WTC11 (cell line): ENCODE measurements at regions not wholly inside any gene's neighbourhood (a gene's known extent, or its start where the extent isn't known, plus 50 kb on each side); places are given as distances from the start of the nearest gene placed in this dataset.

ENCODE experiments used
- ATAC-seq: fragments of 200-7000 bp; cut with Tn5 transposase; 2 replicates; pipeline ENCODE4 v1.10.0; 2021; ENCODE audit warnings: mild to moderate bottlenecking, moderate library complexity
- CTCF ChIA-PET: fragments of 300-600 bp; sonication (Branson Sonifier 250); formaldehyde crosslinking; loops from one replicate; lab custom pipeline; 2021; ENCODE audit warnings: antibody characterized with exemption; lab: Charles Lee
- POLR2A ChIA-PET: fragments of 350-600 bp; sonication (Branson Sonifier 250); formaldehyde crosslinking; loops from one replicate; lab custom pipeline; 2021; ENCODE audit warnings: antibody characterized with exemption; lab: Charles Lee
- DNase-seq: peaks from one replicate; pipeline ENCODE4 v3.0.0; 2021; ENCODE audit warnings: low spot score
- H3K27ac Mint-ChIP-seq: 2 replicates; pipeline ENCODE4 v1.8.0; 2021; ENCODE audit warnings: mixed read lengths
- H3K27me3 Mint-ChIP-seq: 2 replicates; pipeline ENCODE4 v1.8.0; 2021; ENCODE audit warnings: low read depth, mild to moderate bottlenecking, moderate library complexity, mixed read lengths
- H3K36me3 Mint-ChIP-seq: 2 replicates; pipeline ENCODE4 v1.8.0; 2021; ENCODE audit warnings: mixed read lengths
- H3K4me1 Mint-ChIP-seq: 2 replicates; pipeline ENCODE4 v1.8.0; 2022; ENCODE audit warnings: mixed read lengths
- H3K4me3 Mint-ChIP-seq: 2 replicates; pipeline ENCODE4 v1.8.0; 2021; ENCODE audit warnings: mild to moderate bottlenecking, moderate library complexity, mixed read lengths
- H3K9me3 Mint-ChIP-seq: 2 replicates; pipeline ENCODE4 v1.8.0; 2021; ENCODE audit warnings: mixed read lengths
- ATF3 ChIP-seq: sonication (generic); formaldehyde crosslinking; conservative IDR thresholded peaks from 2 replicates; pipeline ENCODE4 v1.8.1; 2022; ENCODE audit warnings: mild to moderate bottlenecking, missing genetic modification reagents
- E2F5 ChIP-seq: sonication (generic); formaldehyde crosslinking; IDR thresholded peaks from 2 replicates; pipeline ENCODE4 v1.8.1; 2022; ENCODE audit warnings: mild to moderate bottlenecking, moderate library complexity, missing genetic modification reagents
- ELF4 ChIP-seq: sonication (generic); formaldehyde crosslinking; IDR thresholded peaks from 2 replicates; pipeline ENCODE4 v1.8.1; 2022; ENCODE audit warnings: low read depth, mild to moderate bottlenecking, moderate library complexity, missing genetic modification reagents
- ETV6 ChIP-seq: sonication (generic); formaldehyde crosslinking; IDR thresholded peaks from 2 replicates; pipeline ENCODE4 v1.8.1; 2022; ENCODE audit warnings: mild to moderate bottlenecking, missing genetic modification reagents
- KAT7 ChIP-seq: sonication (generic); formaldehyde crosslinking; IDR thresholded peaks from 2 replicates; pipeline ENCODE4 v1.8.1; 2023; ENCODE audit warnings: missing genetic modification reagents, mild to moderate bottlenecking, borderline replicate concordance
- MAX ChIP-seq: sonication (generic); formaldehyde crosslinking; IDR thresholded peaks from 2 replicates; pipeline ENCODE4 v1.8.0; 2022; ENCODE audit warnings: mild to moderate bottlenecking, missing genetic modification reagents
- NR1H2 ChIP-seq: sonication (generic); formaldehyde crosslinking; IDR thresholded peaks from 2 replicates; pipeline ENCODE4 v1.9.0; 2021; ENCODE audit warnings: mild to moderate bottlenecking, moderate library complexity, missing genetic modification reagents
- NR3C1 ChIP-seq: sonication (generic); formaldehyde crosslinking; conservative IDR thresholded peaks from 2 replicates; pipeline ENCODE4 v1.8.1; 2023; ENCODE audit warnings: low read depth, mild to moderate bottlenecking, missing genetic modification reagents
- OVOL2 ChIP-seq: fragments of 250-450 bp; sonication (Bioruptor Pico); IDR thresholded peaks from 2 replicates; pipeline ENCODE4 v1.9.0; 2021; ENCODE audit warnings: mild to moderate bottlenecking, borderline replicate concordance
- RELA ChIP-seq: sonication (generic); formaldehyde crosslinking; IDR thresholded peaks from 2 replicates; pipeline ENCODE4 v1.8.1; 2022; ENCODE audit warnings: missing genetic modification reagents, mild to moderate bottlenecking, borderline replicate concordance
- USF1 ChIP-seq: sonication (generic); formaldehyde crosslinking; IDR thresholded peaks from 2 replicates; pipeline ENCODE4 v1.8.0; 2022; ENCODE audit warnings: mild to moderate bottlenecking, missing genetic modification reagents
- ZNF671 ChIP-seq: fragments of 250-450 bp; sonication (Bioruptor Pico); IDR thresholded peaks from 2 replicates; pipeline ENCODE4 v1.8.0; 2021; ENCODE audit warnings: mild to moderate bottlenecking
- TF ChIP-seq, protein P1 (sequence below): fragments of 250-450 bp; sonication (Bioruptor Pico); IDR thresholded peaks from 2 replicates; pipeline ENCODE4 v2.1.2; 2022; ENCODE audit warnings: mild to moderate bottlenecking, moderate library complexity
- TF ChIP-seq, protein P2 (sequence below): fragments of 250-450 bp; sonication (Bioruptor Pico); conservative IDR thresholded peaks from 2 replicates; pipeline ENCODE4 v1.9.0; 2021; ENCODE audit warnings: mild to moderate bottlenecking
- TF ChIP-seq, protein P3 (sequence below): fragments of 250-450 bp; sonication (Bioruptor Pico); IDR thresholded peaks from 2 replicates; pipeline ENCODE4 v1.9.0; 2021; ENCODE audit warnings: mild to moderate bottlenecking
- TF ChIP-seq, protein P4 (sequence below): sonication (generic); formaldehyde crosslinking; IDR thresholded peaks from 2 replicates; pipeline ENCODE4 v1.8.0; 2023; ENCODE audit warnings: mild to moderate bottlenecking, missing genetic modification reagents
- TF ChIP-seq, protein P5 (sequence below): sonication (generic); formaldehyde crosslinking; IDR thresholded peaks from 2 replicates; pipeline ENCODE4 v1.8.1; 2023; ENCODE audit warnings: mild to moderate bottlenecking, moderate library complexity, missing genetic modification reagents
- TF ChIP-seq, protein P6 (sequence below): fragments of 250-450 bp; sonication (Bioruptor Pico); IDR thresholded peaks from 2 replicates; pipeline ENCODE4 v1.9.0; 2021; ENCODE audit warnings: mild to moderate bottlenecking, borderline replicate concordance

GRCh38 chr2:241941691-241942301 is 72.3 kb downstream of the RTP5 start:
- TF ChIP-seq ETV6 (CRISPR knock-in tag): no peak
- no peak for TF ChIP-seq RELA
- TF ChIP-seq ATF3: no peak
- TF ChIP-seq MAX (CRISPR knock-in tag): no peak
- TF ChIP-seq, protein P1, sequence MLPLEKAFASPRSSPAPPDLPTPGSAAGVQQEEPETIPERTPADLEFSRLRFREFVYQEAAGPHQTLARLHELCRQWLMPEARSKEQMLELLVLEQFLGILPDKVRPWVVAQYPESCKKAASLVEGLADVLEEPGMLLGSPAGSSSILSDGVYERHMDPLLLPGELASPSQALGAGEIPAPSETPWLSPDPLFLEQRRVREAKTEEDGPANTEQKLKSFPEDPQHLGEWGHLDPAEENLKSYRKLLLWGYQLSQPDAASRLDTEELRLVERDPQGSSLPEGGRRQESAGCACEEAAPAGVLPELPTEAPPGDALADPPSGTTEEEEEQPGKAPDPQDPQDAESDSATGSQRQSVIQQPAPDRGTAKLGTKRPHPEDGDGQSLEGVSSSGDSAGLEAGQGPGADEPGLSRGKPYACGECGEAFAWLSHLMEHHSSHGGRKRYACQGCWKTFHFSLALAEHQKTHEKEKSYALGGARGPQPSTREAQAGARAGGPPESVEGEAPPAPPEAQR (CRISPR knock-in tag): no peak
- TF ChIP-seq NR1H2: no peak
- no peak for TF ChIP-seq USF1 (CRISPR knock-in tag)
- TF ChIP-seq, protein P2, sequence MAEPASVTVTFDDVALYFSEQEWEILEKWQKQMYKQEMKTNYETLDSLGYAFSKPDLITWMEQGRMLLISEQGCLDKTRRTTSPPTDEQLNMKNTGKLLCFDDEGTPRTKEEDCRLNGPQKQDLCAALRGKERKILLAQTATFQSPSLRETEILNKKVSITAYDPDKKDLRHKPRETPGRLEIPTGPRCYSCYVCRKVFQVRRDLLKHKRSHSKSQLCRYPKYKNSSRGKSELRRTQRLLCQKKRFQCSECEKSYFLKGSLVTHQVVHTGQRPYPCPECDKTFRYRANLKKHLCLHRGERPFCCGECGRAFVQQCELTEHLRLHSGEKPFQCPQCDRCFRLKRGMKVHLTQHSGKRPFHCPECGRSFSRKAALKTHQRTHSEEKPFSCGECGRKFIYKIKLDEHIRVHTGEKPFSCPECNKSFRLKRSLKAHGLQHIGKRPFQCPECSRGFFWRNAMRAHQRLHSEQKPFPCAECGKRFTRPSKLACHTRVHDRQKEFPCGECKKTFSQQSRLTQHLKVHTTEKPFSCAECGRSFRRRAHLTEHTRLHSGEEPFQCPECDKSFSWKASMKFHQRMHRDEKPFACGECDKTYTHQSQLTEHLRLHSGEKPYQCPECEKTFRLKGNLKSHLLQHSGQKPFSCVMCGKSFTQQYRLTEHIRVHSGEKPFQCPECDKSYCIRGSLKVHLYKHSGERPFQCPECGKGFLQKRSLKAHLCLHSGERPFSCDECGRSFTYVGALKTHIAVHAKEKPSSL (CRISPR knock-in tag): no peak
- TF ChIP-seq KAT7 (CRISPR knock-in tag): no peak
- TF ChIP-seq, protein P3, sequence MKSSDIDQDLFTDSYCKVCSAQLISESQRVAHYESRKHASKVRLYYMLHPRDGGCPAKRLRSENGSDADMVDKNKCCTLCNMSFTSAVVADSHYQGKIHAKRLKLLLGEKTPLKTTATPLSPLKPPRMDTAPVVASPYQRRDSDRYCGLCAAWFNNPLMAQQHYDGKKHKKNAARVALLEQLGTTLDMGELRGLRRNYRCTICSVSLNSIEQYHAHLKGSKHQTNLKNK (CRISPR knock-in tag): no peak
- TF ChIP-seq, protein P4, sequence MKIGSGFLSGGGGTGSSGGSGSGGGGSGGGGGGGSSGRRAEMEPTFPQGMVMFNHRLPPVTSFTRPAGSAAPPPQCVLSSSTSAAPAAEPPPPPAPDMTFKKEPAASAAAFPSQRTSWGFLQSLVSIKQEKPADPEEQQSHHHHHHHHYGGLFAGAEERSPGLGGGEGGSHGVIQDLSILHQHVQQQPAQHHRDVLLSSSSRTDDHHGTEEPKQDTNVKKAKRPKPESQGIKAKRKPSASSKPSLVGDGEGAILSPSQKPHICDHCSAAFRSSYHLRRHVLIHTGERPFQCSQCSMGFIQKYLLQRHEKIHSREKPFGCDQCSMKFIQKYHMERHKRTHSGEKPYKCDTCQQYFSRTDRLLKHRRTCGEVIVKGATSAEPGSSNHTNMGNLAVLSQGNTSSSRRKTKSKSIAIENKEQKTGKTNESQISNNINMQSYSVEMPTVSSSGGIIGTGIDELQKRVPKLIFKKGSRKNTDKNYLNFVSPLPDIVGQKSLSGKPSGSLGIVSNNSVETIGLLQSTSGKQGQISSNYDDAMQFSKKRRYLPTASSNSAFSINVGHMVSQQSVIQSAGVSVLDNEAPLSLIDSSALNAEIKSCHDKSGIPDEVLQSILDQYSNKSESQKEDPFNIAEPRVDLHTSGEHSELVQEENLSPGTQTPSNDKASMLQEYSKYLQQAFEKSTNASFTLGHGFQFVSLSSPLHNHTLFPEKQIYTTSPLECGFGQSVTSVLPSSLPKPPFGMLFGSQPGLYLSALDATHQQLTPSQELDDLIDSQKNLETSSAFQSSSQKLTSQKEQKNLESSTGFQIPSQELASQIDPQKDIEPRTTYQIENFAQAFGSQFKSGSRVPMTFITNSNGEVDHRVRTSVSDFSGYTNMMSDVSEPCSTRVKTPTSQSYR (CRISPR knock-in tag): no peak
- TF ChIP-seq, protein P5, sequence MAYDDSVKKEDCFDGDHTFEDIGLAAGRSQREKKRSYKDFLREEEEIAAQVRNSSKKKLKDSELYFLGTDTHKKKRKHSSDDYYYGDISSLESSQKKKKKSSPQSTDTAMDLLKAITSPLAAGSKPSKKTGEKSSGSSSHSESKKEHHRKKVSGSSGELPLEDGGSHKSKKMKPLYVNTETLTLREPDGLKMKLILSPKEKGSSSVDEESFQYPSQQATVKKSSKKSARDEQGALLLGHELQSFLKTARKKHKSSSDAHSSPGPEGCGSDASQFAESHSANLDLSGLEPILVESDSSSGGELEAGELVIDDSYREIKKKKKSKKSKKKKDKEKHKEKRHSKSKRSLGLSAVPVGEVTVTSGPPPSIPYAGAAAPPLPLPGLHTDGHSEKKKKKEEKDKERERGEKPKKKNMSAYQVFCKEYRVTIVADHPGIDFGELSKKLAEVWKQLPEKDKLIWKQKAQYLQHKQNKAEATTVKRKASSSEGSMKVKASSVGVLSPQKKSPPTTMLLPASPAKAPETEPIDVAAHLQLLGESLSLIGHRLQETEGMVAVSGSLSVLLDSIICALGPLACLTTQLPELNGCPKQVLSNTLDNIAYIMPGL: no peak
- no peak for TF ChIP-seq ZNF671 (CRISPR knock-in tag)
- no peak for DNase-seq
- peaks cover 17% of the 10 kb centered on the region for H3K4me1 Mint-ChIP-seq
- CTCF ChIA-PET: no interaction called here
- H3K4me3 Mint-ChIP-seq: no peak overlapping the region
- H3K27me3 Mint-ChIP-seq: peaks cover 17% of the 10 kb centered on the region
- H3K36me3 Mint-ChIP-seq: peaks cover 3% of the 10 kb centered on the region; the same call in 1 of the 2 replicates
- no peak for ATAC-seq
- peaks cover 17% of the 10 kb centered on the region for H3K9me3 Mint-ChIP-seq
- no peak overlapping the region for H3K27ac Mint-ChIP-seq
- POLR2A ChIA-PET: no interaction called here

DNA sequence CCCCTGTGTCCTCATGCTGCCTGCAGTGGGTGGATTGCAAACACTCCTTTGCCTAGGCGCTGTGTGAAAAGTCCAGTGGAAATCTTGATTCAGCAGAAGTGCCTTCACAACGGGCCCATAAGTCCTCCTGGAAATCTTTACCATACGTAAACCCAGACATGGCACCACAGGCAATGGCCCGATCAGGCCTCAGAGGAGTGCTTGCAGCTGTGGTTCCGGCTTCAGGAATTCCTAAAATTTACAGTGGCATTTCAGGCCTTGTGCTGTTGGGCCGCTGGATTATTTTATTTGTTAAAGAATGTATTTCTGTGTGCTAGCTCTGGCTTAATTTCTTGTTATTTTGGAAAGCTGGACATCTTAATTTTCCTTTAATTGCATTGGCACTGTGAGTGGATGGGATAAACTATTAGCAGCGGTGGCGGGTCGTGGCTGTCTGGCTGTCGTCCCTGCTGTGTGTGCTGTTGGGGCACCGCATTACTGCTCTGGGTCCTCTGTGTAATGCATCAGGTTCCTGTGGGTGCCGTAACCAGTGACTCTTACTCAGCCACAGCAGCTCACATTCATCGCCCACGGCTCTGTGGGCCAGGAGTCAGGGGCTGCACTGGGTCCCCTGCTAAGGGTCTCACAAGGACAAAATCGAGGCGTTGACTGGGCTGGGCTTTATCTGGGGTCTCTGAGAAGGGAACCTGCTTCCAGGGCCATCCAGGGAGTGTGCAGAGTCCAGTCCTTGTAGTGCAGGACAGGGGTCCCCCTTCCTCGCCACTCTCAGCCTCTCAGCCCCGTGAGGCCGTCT is 73.1 kb downstream of the RTP5 start:
- H3K4me3 Mint-ChIP-seq: no peak overlapping the region
- H3K36me3 Mint-ChIP-seq: peaks cover 3% of the 10 kb centered on the region; the same call in 1 of the 2 replicates
- peaks cover 25% of the 10 kb centered on the region for H3K27me3 Mint-ChIP-seq
- peaks cover 17% of the 10 kb centered on the region for H3K9me3 Mint-ChIP-seq
- no peak for DNase-seq
- peaks cover 20% of the 10 kb centered on the region for H3K4me1 Mint-ChIP-seq
- no peak for ATAC-seq
- ChIA-PET CTCF (no interaction called here), POLR2A (no interaction called here)
- H3K27ac Mint-ChIP-seq: no peak overlapping the region
- TF ChIP-seq, protein P6, sequence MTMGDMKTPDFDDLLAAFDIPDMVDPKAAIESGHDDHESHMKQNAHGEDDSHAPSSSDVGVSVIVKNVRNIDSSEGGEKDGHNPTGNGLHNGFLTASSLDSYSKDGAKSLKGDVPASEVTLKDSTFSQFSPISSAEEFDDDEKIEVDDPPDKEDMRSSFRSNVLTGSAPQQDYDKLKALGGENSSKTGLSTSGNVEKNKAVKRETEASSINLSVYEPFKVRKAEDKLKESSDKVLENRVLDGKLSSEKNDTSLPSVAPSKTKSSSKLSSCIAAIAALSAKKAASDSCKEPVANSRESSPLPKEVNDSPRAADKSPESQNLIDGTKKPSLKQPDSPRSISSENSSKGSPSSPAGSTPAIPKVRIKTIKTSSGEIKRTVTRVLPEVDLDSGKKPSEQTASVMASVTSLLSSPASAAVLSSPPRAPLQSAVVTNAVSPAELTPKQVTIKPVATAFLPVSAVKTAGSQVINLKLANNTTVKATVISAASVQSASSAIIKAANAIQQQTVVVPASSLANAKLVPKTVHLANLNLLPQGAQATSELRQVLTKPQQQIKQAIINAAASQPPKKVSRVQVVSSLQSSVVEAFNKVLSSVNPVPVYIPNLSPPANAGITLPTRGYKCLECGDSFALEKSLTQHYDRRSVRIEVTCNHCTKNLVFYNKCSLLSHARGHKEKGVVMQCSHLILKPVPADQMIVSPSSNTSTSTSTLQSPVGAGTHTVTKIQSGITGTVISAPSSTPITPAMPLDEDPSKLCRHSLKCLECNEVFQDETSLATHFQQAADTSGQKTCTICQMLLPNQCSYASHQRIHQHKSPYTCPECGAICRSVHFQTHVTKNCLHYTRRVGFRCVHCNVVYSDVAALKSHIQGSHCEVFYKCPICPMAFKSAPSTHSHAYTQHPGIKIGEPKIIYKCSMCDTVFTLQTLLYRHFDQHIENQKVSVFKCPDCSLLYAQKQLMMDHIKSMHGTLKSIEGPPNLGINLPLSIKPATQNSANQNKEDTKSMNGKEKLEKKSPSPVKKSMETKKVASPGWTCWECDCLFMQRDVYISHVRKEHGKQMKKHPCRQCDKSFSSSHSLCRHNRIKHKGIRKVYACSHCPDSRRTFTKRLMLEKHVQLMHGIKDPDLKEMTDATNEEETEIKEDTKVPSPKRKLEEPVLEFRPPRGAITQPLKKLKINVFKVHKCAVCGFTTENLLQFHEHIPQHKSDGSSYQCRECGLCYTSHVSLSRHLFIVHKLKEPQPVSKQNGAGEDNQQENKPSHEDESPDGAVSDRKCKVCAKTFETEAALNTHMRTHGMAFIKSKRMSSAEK (CRISPR knock-in tag): no peak
- TF ChIP-seq NR3C1 (CRISPR knock-in tag): no peak
- no peak for TF ChIP-seq OVOL2 (CRISPR knock-in tag)
- no peak for TF ChIP-seq E2F5 (CRISPR knock-in tag)
- TF ChIP-seq ELF4: no peak
